ENCODE measurements at regions not wholly inside any gene's neighbourhood (a gene's known extent, or its start where the extent isn't known, plus 50 kb on each side); places are given as distances from the start of the nearest gene placed in this dataset.

- Histone ChIP-seq H3K4me3 (ENCODE audit: low read length) (no peak overlapping the region), H2AFZ (ENCODE audit: low read length) (no peak overlapping the region)
- DNase-seq, result no peak
Observed at GRCh38 chr13:94778585-94778984, 66.2 kb upstream of the SOX21 start.

GRCh38 chr13:94776956-94777355, 64.6 kb upstream of the SOX21 start:
- Histone ChIP-seq H3K79me2 (ENCODE audit: low read length) (no peaks in the 10 kb centered on the region), H4K20me1 (ENCODE audit: insufficient read depth, low read depth, low read length) (no peaks in the 10 kb centered on the region)

More at GRCh38 chr13:94778585-94778984, 66.2 kb upstream of the SOX21 start:
- no peaks in the 10 kb centered on the region for H4K20me1 ChIP-seq (ENCODE audit: insufficient read depth, low read depth, low read length)
- H3K4me2 ChIP-seq (ENCODE audit: low read depth, low read length, poor library complexity, severe bottlenecking), result no peak overlapping the region
- no peaks in the 10 kb centered on the region for H3K27me3 ChIP-seq (ENCODE audit: low read length)
- no peaks in the 10 kb centered on the region for H3K79me2 ChIP-seq (ENCODE audit: low read length)
- H3K9me3 ChIP-seq (ENCODE audit: low read length), result no peaks in the 10 kb centered on the region
- no peaks in the 10 kb centered on the region for H3K9me2 ChIP-seq (replicated peaks; ENCODE audit: insufficient read depth, low read length)
- no peaks in the 10 kb centered on the region for H3K4me1 ChIP-seq (ENCODE audit: low read length)
- no peak overlapping the region for H3K9ac ChIP-seq (ENCODE audit: low read length)
- no peaks in the 10 kb centered on the region for H3K36me3 ChIP-seq (ENCODE audit: insufficient read depth, low read length)
- no peak overlapping the region for H3K27ac ChIP-seq (ENCODE audit: low read length)

GRCh38 chr13:94776300-94776699, 64.0 kb upstream of the SOX21 start:
- Histone ChIP-seq H3K4me1 (ENCODE audit: low read length) (no peaks in the 10 kb centered on the region), H3K79me2 (ENCODE audit: low read length) (no peaks in the 10 kb centered on the region), H3K27me3 (ENCODE audit: low read length) (no peaks in the 10 kb centered on the region), H3K27ac (ENCODE audit: low read length) (no peak overlapping the region), H3K36me3 (ENCODE audit: insufficient read depth, low read length) (no peaks in the 10 kb centered on the region), H3K4me3 (ENCODE audit: low read length) (no peak overlapping the region), H3K9ac (ENCODE audit: low read length) (no peak overlapping the region), H2AFZ (ENCODE audit: low read length) (no peak overlapping the region), H3K9me3 (ENCODE audit: low read length) (no peaks in the 10 kb centered on the region), H3K4me2 (ENCODE audit: low read depth, low read length, poor library complexity, severe bottlenecking) (no peak overlapping the region), H4K20me1 (ENCODE audit: insufficient read depth, low read depth, low read length) (no peaks in the 10 kb centered on the region), H3K9me2 (replicated peaks; ENCODE audit: insufficient read depth, low read length) (no peaks in the 10 kb centered on the region)
- no peak for DNase-seq

More at GRCh38 chr13:94776956-94777355, 64.6 kb upstream of the SOX21 start:
- Histone ChIP-seq H3K9me2 (replicated peaks; ENCODE audit: insufficient read depth, low read length) (no peaks in the 10 kb centered on the region), H3K4me3 (ENCODE audit: low read length) (no peak overlapping the region), H3K9me3 (ENCODE audit: low read length) (no peaks in the 10 kb centered on the region), H3K4me2 (ENCODE audit: low read depth, low read length, poor library complexity, severe bottlenecking) (no peak overlapping the region), H3K36me3 (ENCODE audit: insufficient read depth, low read length) (no peaks in the 10 kb centered on the region), H3K27me3 (ENCODE audit: low read length) (no peaks in the 10 kb centered on the region), H2AFZ (ENCODE audit: low read length) (no peak overlapping the region), H3K9ac (ENCODE audit: low read length) (no peak overlapping the region), H3K4me1 (ENCODE audit: low read length) (no peaks in the 10 kb centered on the region), H3K27ac (ENCODE audit: low read length) (no peak overlapping the region)
- no peak for DNase-seq

GRCh38 chr13:94765814-94766213, 53.5 kb upstream of the SOX21 start:
- DNase-seq, result peak; percentile 46
- Histone ChIP-seq H4K20me1 (ENCODE audit: insufficient read depth, low read depth, low read length) (no peaks in the 10 kb centered on the region), H3K9ac (ENCODE audit: low read length) (no peak overlapping the region), H2AFZ (ENCODE audit: low read length) (no peak overlapping the region), H3K27ac (ENCODE audit: low read length) (no peak overlapping the region), H3K9me3 (ENCODE audit: low read length) (no peaks in the 10 kb centered on the region), H3K4me2 (ENCODE audit: low read depth, low read length, poor library complexity, severe bottlenecking) (no peak overlapping the region), H3K79me2 (ENCODE audit: low read length) (no peaks in the 10 kb centered on the region), H3K36me3 (ENCODE audit: insufficient read depth, low read length) (no peaks in the 10 kb centered on the region), H3K27me3 (ENCODE audit: low read length) (no peaks in the 10 kb centered on the region), H3K4me3 (ENCODE audit: low read length) (no peak overlapping the region), H3K4me1 (ENCODE audit: low read length) (no peaks in the 10 kb centered on the region), H3K9me2 (replicated peaks; ENCODE audit: insufficient read depth, low read length) (no peaks in the 10 kb centered on the region)

GRCh38 chr13:94764576-94765321, 52.4 kb upstream of the SOX21 start:
- Histone ChIP-seq H3K27ac (ENCODE audit: low read length) (no peak overlapping the region), H2AFZ (ENCODE audit: low read length) (no peak overlapping the region), H3K4me3 (ENCODE audit: low read length) (no peak overlapping the region), H3K9me2 (replicated peaks; ENCODE audit: insufficient read depth, low read length) (no peaks in the 10 kb centered on the region), H3K4me2 (ENCODE audit: low read depth, low read length, poor library complexity, severe bottlenecking) (no peak overlapping the region), H3K36me3 (ENCODE audit: insufficient read depth, low read length) (no peaks in the 10 kb centered on the region), H4K20me1 (ENCODE audit: insufficient read depth, low read depth, low read length) (no peaks in the 10 kb centered on the region), H3K4me1 (ENCODE audit: low read length) (no peaks in the 10 kb centered on the region), H3K9ac (ENCODE audit: low read length) (no peak overlapping the region), H3K27me3 (ENCODE audit: low read length) (no peaks in the 10 kb centered on the region), H3K79me2 (ENCODE audit: low read length) (no peaks in the 10 kb centered on the region), H3K9me3 (ENCODE audit: low read length) (no peaks in the 10 kb centered on the region)
- DNase-seq, result no peak

Measured in Karpas-422 (cell line).